HuH-7.5 (cell line): ENCODE measurements at regions not wholly inside any gene's neighbourhood (a gene's known extent, or its start where the extent isn't known, plus 50 kb on each side); places are given as distances from the start of the nearest gene placed in this dataset.
A peak's percentile ranks its signal among the peaks of the same experiment; 100 is the strongest.
"Not testable (repeated sequence)": the region's sequence is repeated elsewhere in the genome, so short reads cannot be mapped to it uniquely, and the experiment has no call there.

Experiments
- DNase-seq: peaks from one replicate; pipeline ENCODE4 v3.0.0; 2011; ENCODE audit warnings: low spot score

- no peak for DNase-seq
These were observed 86.3 kb downstream of the NUS1 start for GRCh38 chr6:117761610-117762009.

GRCh38 chr6:117771403-117771802 is 96.1 kb downstream of the NUS1 start:
- no peak for DNase-seq

GRCh38 chr6:117776441-117776840 is 101.2 kb downstream of the NUS1 start:
- DNase-seq, result no peak

DNA sequence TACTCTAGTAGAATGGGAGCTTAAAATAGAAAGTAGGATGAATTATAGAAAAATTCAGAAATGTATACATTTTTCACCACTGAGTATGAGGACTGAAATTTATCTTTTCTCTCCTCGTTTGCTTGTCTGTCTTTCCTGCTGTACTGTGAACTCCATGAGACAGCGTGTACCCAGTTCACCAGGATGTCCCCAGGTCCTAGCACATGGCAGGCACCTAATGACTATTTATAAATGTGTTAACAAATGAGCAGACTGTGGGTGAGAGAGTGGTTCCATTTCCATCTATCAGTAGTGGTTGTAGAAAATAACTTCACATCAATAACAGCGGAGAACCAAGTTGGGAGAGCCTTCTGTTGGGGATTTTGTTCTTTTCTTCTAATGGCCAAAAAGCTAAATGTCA is 106.3 kb downstream of the NUS1 start:
- no peak for DNase-seq

GRCh38 chr6:117783279-117783678 is 108.0 kb downstream of the NUS1 start:
- DNase-seq, result no peak

GRCh38 chr6:117791012-117791411 is 115.7 kb downstream of the NUS1 start:
- DNase-seq, result no peak

DNA sequence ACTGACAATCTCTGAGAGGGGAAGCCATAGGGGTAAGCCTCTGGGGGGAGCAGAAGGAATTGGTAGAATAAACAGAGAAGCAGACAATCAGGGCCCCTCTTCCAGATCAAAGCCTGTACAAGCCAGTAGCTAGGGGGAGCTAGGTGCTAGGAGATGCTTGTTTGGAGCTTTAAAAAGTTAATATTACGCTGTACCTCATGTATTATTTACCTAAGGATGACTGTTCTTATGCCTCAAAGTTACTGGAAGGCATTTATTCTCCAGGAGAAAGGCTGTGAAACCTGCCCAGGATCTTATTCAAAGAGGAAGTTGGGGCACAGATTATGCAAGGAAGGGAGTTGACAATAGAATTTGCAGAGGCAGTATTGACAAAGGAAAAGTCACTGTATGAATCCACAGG is 111.8 kb upstream of the SLC35F1 start:
- DNase-seq, result no peak

DNA sequence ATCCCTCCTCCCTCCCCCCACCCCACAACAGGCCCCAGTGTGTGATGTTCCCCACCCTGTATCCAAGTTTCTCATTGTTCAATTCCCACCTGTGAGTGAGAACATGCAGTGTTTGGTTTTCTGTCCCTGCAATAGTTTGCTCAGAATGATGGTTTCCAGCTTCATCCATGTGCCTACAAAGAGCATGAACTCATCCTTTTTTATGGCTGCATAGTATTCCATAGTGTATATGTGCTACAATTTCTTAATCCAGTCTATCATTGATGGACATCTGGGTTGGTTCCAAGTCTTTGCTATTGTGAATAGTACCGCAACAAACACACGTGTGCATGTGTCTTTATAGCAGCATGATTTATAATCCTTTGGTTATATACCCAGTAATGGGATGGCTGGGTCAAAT is 108.2 kb upstream of the SLC35F1 start:
- not testable (repeated sequence) for DNase-seq

DNA sequence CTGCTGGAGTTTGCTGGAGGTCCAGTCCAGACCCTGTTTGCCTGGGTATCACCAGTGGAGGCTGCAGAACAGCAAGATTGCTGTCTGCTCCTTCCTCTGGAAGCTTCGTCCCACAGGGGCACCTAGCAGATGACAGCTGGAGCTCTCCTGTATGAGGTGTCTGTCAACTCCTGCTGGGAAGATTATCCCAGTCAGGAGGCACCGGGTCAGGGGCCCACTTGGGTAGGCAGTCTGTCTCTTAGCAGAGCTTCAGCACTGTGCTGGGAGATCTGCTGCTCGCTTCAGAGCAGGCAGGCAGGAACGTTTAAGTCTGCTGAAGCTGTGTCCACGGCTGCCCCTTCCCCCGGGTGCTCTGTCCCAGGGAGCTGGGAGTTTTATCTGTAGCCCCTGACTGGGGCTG is 96.8 kb upstream of the SLC35F1 start:
- DNase-seq, result no peak

GRCh38 chr6:117817499-117817898 is 89.6 kb upstream of the SLC35F1 start:
- DNase-seq, result no peak

GRCh38 chr6:117817992-117818391 is 89.1 kb upstream of the SLC35F1 start:
- DNase-seq, result no peak

DNA sequence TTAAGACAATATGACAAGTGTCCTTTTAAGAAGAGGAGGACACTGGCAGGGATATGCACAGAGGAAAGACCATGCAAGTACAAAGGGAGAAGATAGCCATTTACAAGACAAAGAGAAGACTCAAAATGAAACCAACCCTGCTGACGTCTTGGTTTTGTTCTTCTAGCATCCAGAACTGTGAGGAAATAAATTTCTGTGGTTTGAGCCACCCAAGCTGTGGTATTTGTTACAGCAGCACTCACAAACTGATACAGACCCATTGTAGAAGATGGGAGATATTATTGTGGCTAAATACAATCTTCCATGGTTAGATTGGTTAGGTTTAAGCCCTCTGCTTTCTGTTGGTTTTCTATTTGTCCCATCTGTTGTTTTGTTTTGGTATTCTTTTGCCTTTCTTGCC is 88.6 kb upstream of the SLC35F1 start:
- DNase-seq, result no peak

GRCh38 chr6:117829594-117830319 is 77.3 kb upstream of the SLC35F1 start:
- peak; percentile 12 for DNase-seq

DNA sequence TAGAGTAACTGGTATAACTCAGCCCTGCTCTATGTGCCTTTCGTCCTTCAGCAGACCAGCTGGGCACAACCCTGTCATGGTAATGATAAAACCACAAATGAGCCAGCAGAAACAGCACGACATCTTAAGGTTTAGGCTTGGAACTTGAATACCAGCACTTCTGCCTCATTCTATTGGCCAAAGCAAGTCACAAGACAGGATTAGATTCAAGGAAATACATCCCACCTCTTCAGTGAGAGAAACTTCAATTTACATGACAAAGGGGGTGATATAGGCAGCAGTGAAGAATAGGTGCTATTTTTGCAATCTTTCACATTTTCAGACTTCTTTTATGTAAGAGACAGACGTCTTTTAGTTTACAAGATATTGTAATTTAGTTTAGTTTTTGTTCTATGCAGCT is 69.8 kb upstream of the SLC35F1 start:
- DNase-seq, result no peak

GRCh38 chr6:117840541-117840983 is 66.5 kb upstream of the SLC35F1 start:
- no peak for DNase-seq

DNA sequence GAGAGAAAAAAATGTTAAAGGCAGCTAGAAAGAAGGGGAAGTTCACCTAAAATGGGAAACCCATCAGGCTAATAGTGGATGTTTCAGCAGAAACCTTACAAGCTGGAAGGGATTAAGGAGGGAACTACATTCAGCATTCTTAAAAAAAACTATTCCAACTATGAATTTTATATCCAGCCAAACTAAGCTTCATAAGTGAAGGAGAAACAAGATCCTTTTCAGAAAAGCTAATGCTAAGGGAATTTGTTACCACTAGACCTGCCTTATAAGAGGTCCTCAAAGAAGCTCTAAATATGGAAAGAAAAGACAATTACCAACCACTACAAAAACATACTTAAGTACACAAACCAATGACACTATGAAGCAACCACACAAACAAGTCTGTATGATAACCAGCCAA is 59.2 kb upstream of the SLC35F1 start:
- DNase-seq, result no peak

DNA sequence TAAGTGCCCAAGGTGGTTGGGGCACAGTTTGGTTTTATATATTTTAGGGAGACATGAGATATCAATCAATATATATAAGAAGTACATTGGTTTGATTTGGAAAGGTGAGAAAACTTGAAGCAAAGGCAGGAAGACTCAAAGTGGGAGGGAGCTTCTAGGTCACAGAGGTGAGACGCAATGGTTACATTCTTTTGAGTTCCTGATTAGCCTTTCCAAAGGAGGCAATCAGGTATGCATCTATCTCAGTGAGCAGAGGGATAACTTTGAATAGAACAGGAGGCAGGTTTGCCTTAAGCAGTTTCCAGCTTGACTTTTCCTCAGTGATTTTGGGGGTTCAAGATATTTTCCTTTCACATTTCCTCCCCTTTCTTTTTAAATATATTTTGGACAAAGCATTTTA is 58.0 kb upstream of the SLC35F1 start:
- no peak for DNase-seq
